ENCODE measurements at regions not wholly inside any gene's neighbourhood (a gene's known extent, or its start where the extent isn't known, plus 50 kb on each side); places are given as distances from the start of the nearest gene placed in this dataset.

- DNase-seq = no peak
Measured at GRCh38 chr2:16561676-16562075, 104.0 kb downstream of the CYRIA start.

- no peak for DNase-seq
Measured at GRCh38 chr2:16561251-16561650, 104.4 kb downstream of the CYRIA start.

GRCh38 chr2:16559278-16560067, 106.2 kb downstream of the CYRIA start:
- no peak for DNase-seq

- DNase-seq = no peak
Measured at GRCh38 chr2:16554060-16554583, 111.5 kb downstream of the CYRIA start.

GRCh38 chr2:16553226-16553625, 112.4 kb downstream of the CYRIA start:
- DNase-seq = no peak

GRCh38 chr2:16552202-16552601, 113.4 kb downstream of the CYRIA start:
- no peak for DNase-seq

GRCh38 chr2:16548036-16548435, 117.6 kb downstream of the CYRIA start:
- no peak for DNase-seq

GRCh38 chr2:16546128-16546754, 119.4 kb downstream of the CYRIA start:
- DNase-seq = no peak

- no peak for DNase-seq
Measured at GRCh38 chr2:16538707-16539106, 126.9 kb downstream of the CYRIA start.

GRCh38 chr2:16537347-16537746, 128.3 kb downstream of the CYRIA start:
- no peak for DNase-seq

- no peak for DNase-seq
Measured at GRCh38 chr2:16526193-16526592, 139.4 kb downstream of the CYRIA start.

- DNase-seq = no peak
Measured at GRCh38 chr2:16525265-16525887, 140.3 kb downstream of the CYRIA start.

- no peak for DNase-seq
Measured at GRCh38 chr2:16523711-16524110, 141.9 kb downstream of the CYRIA start.

- no peak for DNase-seq
Measured at GRCh38 chr2:16522031-16522831, 143.4 kb downstream of the CYRIA start.

GRCh38 chr2:16520891-16521290, 144.7 kb downstream of the CYRIA start:
- no peak for DNase-seq

- no peak for DNase-seq
Measured at GRCh38 chr2:16515696-16516095, 149.9 kb downstream of the CYRIA start.

GRCh38 chr2:16513626-16514025, 152.0 kb downstream of the CYRIA start:
- no peak for DNase-seq

- DNase-seq = no peak
Measured at GRCh38 chr2:16511041-16511440, 154.6 kb downstream of the CYRIA start.

- no peak for DNase-seq
Measured at GRCh38 chr2:16509042-16509441, 156.6 kb downstream of the CYRIA start.

- no peak for DNase-seq
Measured at GRCh38 chr2:16508490-16508851, 157.2 kb downstream of the CYRIA start.

GRCh38 chr2:16507655-16508489, 157.8 kb downstream of the CYRIA start:
- DNase-seq = no peak

GRCh38 chr2:16506366-16506765, 159.3 kb downstream of the CYRIA start:
- DNase-seq = no peak

Data from NK-92 treated with Interleukin-12 subunit alpha and Interleukin-12 subunit beta, amount 100 ng/mL, for 24 hours (cell line).